HepG2 (cell line): ENCODE measurements at regions not wholly inside any gene's neighbourhood (a gene's known extent, or its start where the extent isn't known, plus 50 kb on each side); places are given as distances from the start of the nearest gene placed in this dataset.

Experiments
- LBX2 ChIP-seq: sonication (generic); formaldehyde crosslinking; IDR thresholded peaks from 2 replicates; pipeline ENCODE4 v1.5.0; 2020; ENCODE audit warnings: missing genetic modification reagents, mild to moderate bottlenecking, borderline replicate concordance
- POLR2AphosphoS5 ChIP-seq: IDR thresholded peaks from 2 replicates; pipeline ENCODE4 v1.6.1; 2012; ENCODE audit warnings: low read depth, low read length

- TF ChIP-seq POLR2AphosphoS5 (no peak), LBX2 (no peak)
These were observed 92.4 kb downstream of the MINAR1 start for GRCh38 chr15:79524531-79524930.
